HEK293 (cell line): ENCODE measurements at regions not wholly inside any gene's neighbourhood (a gene's known extent, or its start where the extent isn't known, plus 50 kb on each side); places are given as distances from the start of the nearest gene placed in this dataset.

Source experiments
- CTCF ChIA-PET: fragments of 350-600 bp; formaldehyde crosslinking; extraction: SDS; loops from one replicate; lab custom pipeline; 2021; ENCODE audit warnings: antibody characterized with exemption; lab: Yijun Ruan, JAX
- POLR2A ChIA-PET: fragments of 300-600 bp; formaldehyde crosslinking; extraction: SDS; loops from one replicate; lab custom pipeline; 2020; ENCODE audit warnings: antibody characterized with exemption, inconsistent platforms; lab: Yijun Ruan, JAX
- H3K27ac ChIP-seq: fragments of 200-500 bp; sonication (Bioruptor generic); 2 replicates; pipeline ENCODE4 v1.5.1; 2014; ENCODE audit warnings: low read depth, low read length, control low read depth, inconsistent platforms; ENCODE audit errors: extremely low read depth
- H3K36me3 ChIP-seq, 2 experiments: fragments of 200-500 bp in 1 of 2; sonication (Bioruptor generic) in 1 of 2; 1 replicate in 1 of 2; 2 replicates in 1 of 2; pipeline ENCODE4 v1.5.1; 2014 to 2017; ENCODE audit warnings: inconsistent platforms in 2 of 2, low read length in 2 of 2; ENCODE audit not compliant: control insufficient read depth in 2 of 2, insufficient read depth in 1 of 2
- H3K4me1 ChIP-seq: fragments of 200-500 bp; sonication (Bioruptor generic); 2 replicates; pipeline ENCODE4 v1.5.1; 2014; ENCODE audit warnings: mild to moderate bottlenecking, low read length, inconsistent platforms; ENCODE audit not compliant: control insufficient read depth, insufficient read depth
- H3K4me3 ChIP-seq: 2 replicates; pipeline ENCODE4 v1.5.1; 2011; ENCODE audit warnings: low read depth, mild to moderate bottlenecking, control low read depth, low read length, moderate library complexity
- H3K9me3 ChIP-seq: fragments of 200-500 bp; sonication (Bioruptor generic); 2 replicates; pipeline ENCODE4 v1.5.1; 2014; ENCODE audit warnings: low read depth, low read length, inconsistent platforms; ENCODE audit not compliant: control insufficient read depth, insufficient read depth
- AEBP2 ChIP-seq: fragments of 450-650 bp; formaldehyde crosslinking; IDR thresholded peaks from 2 replicates; pipeline ENCODE4 v1.5.1; 2016; ENCODE audit warnings: missing biosample characterization, missing genetic modification characterization, borderline replicate concordance
- IKZF3 ChIP-seq: fragments of 450-650 bp; IDR thresholded peaks from 2 replicates; pipeline ENCODE4 v1.5.0; 2018; ENCODE audit warnings: missing biosample characterization, mild to moderate bottlenecking, missing genetic modification characterization, moderate library complexity
- KLF17 ChIP-seq: fragments of 450-650 bp; formaldehyde crosslinking; IDR thresholded peaks from 2 replicates; pipeline ENCODE4 v1.5.1; 2016; ENCODE audit warnings: missing biosample characterization, missing genetic modification characterization
- SP2 ChIP-seq: fragments of 450-650 bp; formaldehyde crosslinking; IDR thresholded peaks from 2 replicates; pipeline ENCODE4 v1.5.1; 2016; ENCODE audit warnings: missing biosample characterization, missing genetic modification characterization
- YY2 ChIP-seq: fragments of 450-650 bp; formaldehyde crosslinking; IDR thresholded peaks from 2 replicates; pipeline ENCODE4 v1.5.1; 2016; ENCODE audit warnings: missing biosample characterization, missing genetic modification characterization
- ZNF138 ChIP-seq: fragments of 450-650 bp; formaldehyde crosslinking; IDR thresholded peaks from 2 replicates; pipeline ENCODE4 v1.5.1; 2016; ENCODE audit warnings: missing biosample characterization, missing genetic modification characterization, borderline replicate concordance
- ZNF175 ChIP-seq: fragments of 450-650 bp; formaldehyde crosslinking; IDR thresholded peaks from 2 replicates; pipeline ENCODE4 v1.5.1; 2016; ENCODE audit warnings: missing biosample characterization, missing genetic modification characterization
- ZNF280D ChIP-seq: fragments of 450-650 bp; formaldehyde crosslinking; IDR thresholded peaks from 2 replicates; pipeline ENCODE4 v1.5.1; 2016; ENCODE audit warnings: missing biosample characterization, missing genetic modification characterization
- ZNF311 ChIP-seq: fragments of 450-650 bp; formaldehyde crosslinking; IDR thresholded peaks from 2 replicates; pipeline ENCODE4 v1.5.1; 2017; ENCODE audit warnings: missing biosample characterization, missing genetic modification characterization, borderline replicate concordance
- ZNF398 ChIP-seq: fragments of 450-650 bp; formaldehyde crosslinking; IDR thresholded peaks from 2 replicates; pipeline ENCODE4 v1.5.1; 2017; ENCODE audit warnings: missing biosample characterization, missing genetic modification characterization
- ZNF529 ChIP-seq: fragments of 450-650 bp; formaldehyde crosslinking; IDR thresholded peaks from 2 replicates; pipeline ENCODE4 v1.5.1; 2017; ENCODE audit warnings: missing genetic modification characterization, missing biosample characterization; ENCODE audit not compliant: insufficient replicate concordance
- ZNF623 ChIP-seq: fragments of 450-650 bp; formaldehyde crosslinking; IDR thresholded peaks from 2 replicates; pipeline ENCODE4 v1.5.1; 2016; ENCODE audit warnings: missing biosample characterization, missing genetic modification characterization
- ZNF707 ChIP-seq: fragments of 450-650 bp; formaldehyde crosslinking; IDR thresholded peaks from 2 replicates; pipeline ENCODE4 v1.5.1; 2016; ENCODE audit warnings: missing biosample characterization, missing genetic modification characterization
- ZNF768 ChIP-seq: fragments of 450-650 bp; formaldehyde crosslinking; IDR thresholded peaks from 2 replicates; pipeline ENCODE4 v1.5.1; 2018; ENCODE audit warnings: missing biosample characterization, mild to moderate bottlenecking, missing genetic modification characterization
- ZSCAN5A ChIP-seq: fragments of 450-650 bp; formaldehyde crosslinking; IDR thresholded peaks from 2 replicates; pipeline ENCODE4 v1.5.1; 2016; ENCODE audit warnings: missing biosample characterization, missing genetic modification characterization

- Histone ChIP-seq H3K9me3 (no peaks in the 10 kb centered on the region), H3K27ac (no peak overlapping the region), H3K36me3 (no peaks in the 10 kb centered on the region), H3K4me1 (no peaks in the 10 kb centered on the region), H3K4me3 (no peak overlapping the region)
- ChIA-PET POLR2A (no interaction called here), CTCF (interaction anchor here (0.6 kb wide), 1 partner anchor 565 kb away, joined by 3 read pairs; no protein-coding TSS in a partner anchor)
- TF ChIP-seq ZSCAN5A (tag by site-specific recombination) (no peak), SP2 (tag by site-specific recombination) (no peak), ZNF311 (tag by site-specific recombination) (no peak), ZNF623 (tag by site-specific recombination) (no peak), ZNF175 (tag by site-specific recombination) (no peak), KLF17 (tag by site-specific recombination) (no peak), ZNF280D (tag by site-specific recombination) (no peak), YY2 (no peak), ZNF398 (tag by site-specific recombination) (no peak), ZNF768 (tag by site-specific recombination) (no peak), ZNF138 (tag by site-specific recombination) (no peak)
Measured at GRCh38 chr3:116841003-116841735, 131.6 kb downstream of the TUSC7 start.

GRCh38 chr3:116842254-116842957 lies 132.8 kb downstream of the TUSC7 start:
- H3K4me3 ChIP-seq = no peak overlapping the region
- no peaks in the 10 kb centered on the region for H3K4me1 ChIP-seq
- TF ChIP-seq ZNF529 (tag by site-specific recombination) (no peak), AEBP2 (tag by site-specific recombination) (no peak), ZNF707 (tag by site-specific recombination) (no peak), ZNF311 (tag by site-specific recombination) (no peak), IKZF3 (tag by site-specific recombination) (no peak)
- TF ChIP-seq, all 188 proteins: peak for 0
- POLR2A ChIA-PET = no interaction called here
- no peaks in the 10 kb centered on the region for H3K36me3 ChIP-seq
- no peaks in the 10 kb centered on the region for H3K9me3 ChIP-seq
- H3K27ac ChIP-seq = no peak overlapping the region
- CTCF ChIA-PET = no interaction called here
